Parathyroid adenoma (tissue), 2 donors: ENCODE measurements at regions not wholly inside any gene's neighbourhood (a gene's known extent, or its start where the extent isn't known, plus 50 kb on each side); places are given as distances from the start of the nearest gene placed in this dataset.

ENCODE experiments used
- H2AFZ ChIP-seq: fragments of 300-600 bp; sonication (generic); one replicate; pipeline ENCODE4 v1.7.0; 2017; ENCODE audit warnings: antibody characterized with exemption, mild to moderate bottlenecking
- H3K27ac ChIP-seq: fragments of 300-600 bp; sonication (generic); one replicate; pipeline ENCODE4 v1.7.0; 2017
- H3K27me3 ChIP-seq: fragments of 300-600 bp; sonication (generic); one replicate; pipeline ENCODE4 v1.7.0; 2017; ENCODE audit warnings: low read length; ENCODE audit not compliant: control insufficient read depth, insufficient read depth
- H3K36me3 ChIP-seq: fragments of 300-600 bp; sonication (generic); one replicate; pipeline ENCODE4 v1.7.0; 2017; ENCODE audit warnings: low read length; ENCODE audit not compliant: control insufficient read depth, insufficient read depth
- H3K4me1 ChIP-seq: fragments of 300-600 bp; sonication (generic); one replicate; pipeline ENCODE4 v1.7.0; 2017; ENCODE audit warnings: control low read depth
- H3K4me2 ChIP-seq: fragments of 300-600 bp; sonication (generic); one replicate; pipeline ENCODE4 v1.7.0; 2017; ENCODE audit warnings: low read length
- H3K4me3 ChIP-seq: fragments of 300-600 bp; sonication (generic); one replicate; pipeline ENCODE4 v1.7.0; 2017; ENCODE audit warnings: low read depth, low read length
- H3K79me2 ChIP-seq: fragments of 300-600 bp; sonication (generic); one replicate; pipeline ENCODE4 v1.7.0; 2017; ENCODE audit warnings: control low read depth
- H3K9ac ChIP-seq: fragments of 300-600 bp; sonication (generic); one replicate; pipeline ENCODE4 v1.7.0; 2017; ENCODE audit warnings: mild to moderate bottlenecking
- H3K9me3 ChIP-seq: fragments of 300-600 bp; sonication (generic); one replicate; pipeline ENCODE4 v1.7.0; 2017; ENCODE audit warnings: low read length; ENCODE audit not compliant: control insufficient read depth
- TF ChIP-seq, protein P1 (sequence below): fragments of 300-600 bp; sonication (generic); IDR thresholded peaks from one replicate; pipeline ENCODE4 v1.7.0; 2017; ENCODE audit warnings: antibody characterized with exemption, mild to moderate bottlenecking
- donor health status: primary hyperparathyroidism.

DNA sequence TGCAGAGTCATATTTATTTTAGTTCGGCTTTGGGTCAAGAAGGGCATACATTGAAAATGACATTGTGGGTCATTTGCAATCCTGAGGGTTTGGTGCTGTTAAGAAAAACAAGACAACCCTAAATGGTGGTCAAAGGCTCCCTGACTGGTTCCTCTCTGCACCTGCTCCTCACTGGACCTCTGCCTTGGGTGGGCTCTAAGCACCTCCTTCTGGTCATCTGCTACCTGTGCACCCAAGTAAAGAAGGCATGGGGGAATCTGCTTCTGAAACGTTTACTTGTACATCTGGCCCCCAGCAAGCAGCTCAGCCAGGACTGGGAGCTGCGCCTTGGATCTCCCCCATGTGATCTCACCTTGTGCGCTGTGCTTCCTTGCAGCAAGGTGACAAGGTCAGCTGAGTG is 55.2 kb upstream of the MAL start:
- Histone ChIP-seq H3K36me3 (no peaks in the 10 kb centered on the region), H3K27ac (no peak overlapping the region), H3K27me3 (no peaks in the 10 kb centered on the region), H3K79me2 (no peaks in the 10 kb centered on the region), H3K4me1 (no peaks in the 10 kb centered on the region), H3K9ac (no peak overlapping the region), H3K9me3 (no peaks in the 10 kb centered on the region), H3K4me2 (no peak overlapping the region), H2AFZ (no peak overlapping the region), H3K4me3 (no peak overlapping the region)
- TF ChIP-seq, protein P1, sequence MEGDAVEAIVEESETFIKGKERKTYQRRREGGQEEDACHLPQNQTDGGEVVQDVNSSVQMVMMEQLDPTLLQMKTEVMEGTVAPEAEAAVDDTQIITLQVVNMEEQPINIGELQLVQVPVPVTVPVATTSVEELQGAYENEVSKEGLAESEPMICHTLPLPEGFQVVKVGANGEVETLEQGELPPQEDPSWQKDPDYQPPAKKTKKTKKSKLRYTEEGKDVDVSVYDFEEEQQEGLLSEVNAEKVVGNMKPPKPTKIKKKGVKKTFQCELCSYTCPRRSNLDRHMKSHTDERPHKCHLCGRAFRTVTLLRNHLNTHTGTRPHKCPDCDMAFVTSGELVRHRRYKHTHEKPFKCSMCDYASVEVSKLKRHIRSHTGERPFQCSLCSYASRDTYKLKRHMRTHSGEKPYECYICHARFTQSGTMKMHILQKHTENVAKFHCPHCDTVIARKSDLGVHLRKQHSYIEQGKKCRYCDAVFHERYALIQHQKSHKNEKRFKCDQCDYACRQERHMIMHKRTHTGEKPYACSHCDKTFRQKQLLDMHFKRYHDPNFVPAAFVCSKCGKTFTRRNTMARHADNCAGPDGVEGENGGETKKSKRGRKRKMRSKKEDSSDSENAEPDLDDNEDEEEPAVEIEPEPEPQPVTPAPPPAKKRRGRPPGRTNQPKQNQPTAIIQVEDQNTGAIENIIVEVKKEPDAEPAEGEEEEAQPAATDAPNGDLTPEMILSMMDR = no peak
